NCI-H2227 (cell line): ENCODE measurements at regions not wholly inside any gene's neighbourhood (a gene's known extent, or its start where the extent isn't known, plus 50 kb on each side); places are given as distances from the start of the nearest gene placed in this dataset.
"Not testable (repeated sequence)": the region's sequence is repeated elsewhere in the genome, so short reads cannot be mapped to it uniquely, and the experiment has no call there.

Source experiments
- DNase-seq: peaks from one replicate; lab custom pipeline; 2025; ENCODE audit not compliant: unreplicated experiment; lab: John Stamatoyannopoulos, UW

DNA sequence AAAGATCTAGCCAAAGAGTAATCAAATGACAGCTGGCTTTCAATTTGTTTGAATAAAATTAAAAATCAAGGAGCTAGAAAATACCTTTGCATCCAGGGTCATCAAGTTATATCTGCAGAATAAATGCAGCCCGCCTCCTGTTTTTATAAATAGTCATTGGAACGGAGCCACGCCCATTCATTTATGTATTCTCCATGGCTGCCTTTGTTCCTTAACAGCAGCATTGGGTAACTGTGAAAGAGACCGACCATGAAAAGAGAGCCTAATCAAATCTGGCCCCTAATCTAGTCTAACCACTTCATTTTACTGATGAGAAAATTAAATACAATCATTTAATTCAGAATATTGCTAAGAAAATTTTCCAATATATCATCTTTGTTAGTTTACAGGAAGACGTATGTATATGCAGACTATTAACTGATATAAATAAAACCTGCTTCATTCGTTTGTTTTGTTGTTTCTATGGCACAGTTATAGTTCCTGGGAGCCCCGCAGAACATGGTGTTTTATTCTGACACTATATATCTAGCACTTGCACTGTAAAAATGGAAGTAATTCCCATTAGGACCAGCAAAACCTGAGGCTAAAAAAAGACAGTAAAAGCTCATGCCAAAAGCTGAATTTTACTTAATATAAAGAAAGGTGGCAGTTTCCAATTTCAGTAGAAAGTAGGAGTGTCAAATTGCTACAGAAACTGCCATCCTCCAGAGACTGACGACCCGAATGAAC, 111.8 kb upstream of the PALMD start:
- no peak for DNase-seq

DNA sequence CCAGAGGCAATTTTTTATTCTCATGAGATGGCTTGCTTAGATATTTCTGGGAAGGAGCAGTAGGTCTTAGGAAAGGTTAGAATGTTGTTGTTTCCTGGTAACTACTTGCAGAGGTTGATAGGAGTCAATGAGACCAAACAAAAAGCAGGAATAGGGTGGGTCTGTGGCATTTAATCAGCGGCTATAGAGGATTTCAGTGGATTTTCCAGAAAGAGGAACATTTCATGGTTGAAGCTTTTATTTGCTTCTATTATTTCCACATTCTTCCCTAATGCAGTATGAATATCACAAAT, 111.3 kb upstream of the PALMD start:
- no peak for DNase-seq

DNA sequence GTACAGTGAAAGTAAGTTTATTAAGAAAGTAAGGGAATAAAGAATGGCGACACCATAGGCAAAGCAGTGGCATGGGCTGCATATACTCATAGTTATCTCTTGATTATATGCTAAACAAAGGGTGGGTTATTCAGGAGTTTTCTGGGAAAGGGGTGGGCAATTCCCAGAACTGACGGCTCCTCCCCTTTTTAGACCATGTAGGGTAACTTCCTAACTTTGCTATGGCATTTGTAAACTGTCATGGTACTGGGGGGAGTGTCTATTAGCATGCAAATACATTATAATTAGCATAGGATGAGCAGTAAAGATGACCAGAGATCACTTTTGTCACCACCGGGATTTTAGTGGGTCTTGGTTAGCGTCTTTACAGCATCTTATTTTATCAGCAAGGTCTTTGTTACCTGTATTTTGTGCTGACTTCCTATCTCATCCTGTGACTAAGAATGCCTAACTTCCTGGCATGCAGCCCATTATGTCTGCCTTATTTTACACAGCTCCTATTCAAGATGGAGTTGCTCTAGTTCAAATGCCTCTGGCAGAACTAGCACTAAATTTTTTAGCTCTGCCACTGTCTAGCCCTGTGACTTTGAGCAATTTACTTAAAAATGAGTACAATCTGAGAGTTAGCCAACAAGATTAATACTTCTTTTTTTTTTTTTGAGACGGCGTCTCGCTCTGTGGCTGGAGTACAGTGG, 110.3 kb upstream of the PALMD start:
- DNase-seq: no peak

DNA sequence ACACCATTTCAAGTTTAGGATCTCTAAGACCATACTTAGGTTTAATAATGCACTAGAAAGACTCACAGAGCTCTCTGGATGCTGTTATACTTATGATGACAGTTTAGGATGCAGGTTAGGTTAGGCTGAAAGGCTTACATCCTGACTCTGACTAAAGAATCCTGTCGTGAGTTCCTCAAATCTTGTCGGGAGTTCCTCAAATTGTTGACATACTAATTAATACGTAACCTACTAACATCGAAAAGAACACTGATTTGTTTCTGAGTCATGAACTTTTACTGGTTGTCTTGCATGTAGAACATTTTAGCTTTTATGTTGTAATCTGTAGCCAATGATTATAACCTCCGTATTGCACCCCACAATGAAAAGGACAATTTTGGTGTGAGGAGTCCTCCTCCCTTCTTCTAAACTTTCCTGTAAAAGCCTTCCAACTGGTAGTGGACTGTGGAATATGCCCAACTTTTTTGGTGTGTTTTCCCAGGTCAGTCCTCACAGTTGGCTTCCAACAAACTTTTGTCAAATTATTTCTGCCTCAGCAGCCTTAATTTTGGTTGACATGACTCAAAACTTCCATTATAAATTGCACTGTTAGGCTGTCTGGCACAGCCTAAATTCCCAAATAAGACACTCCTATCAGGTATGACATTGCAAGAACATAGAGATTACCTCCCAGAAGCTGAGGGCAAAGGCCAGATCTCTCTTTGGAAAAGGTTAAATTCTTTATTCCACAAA, 107.9 kb upstream of the PALMD start:
- no peak for DNase-seq

DNA sequence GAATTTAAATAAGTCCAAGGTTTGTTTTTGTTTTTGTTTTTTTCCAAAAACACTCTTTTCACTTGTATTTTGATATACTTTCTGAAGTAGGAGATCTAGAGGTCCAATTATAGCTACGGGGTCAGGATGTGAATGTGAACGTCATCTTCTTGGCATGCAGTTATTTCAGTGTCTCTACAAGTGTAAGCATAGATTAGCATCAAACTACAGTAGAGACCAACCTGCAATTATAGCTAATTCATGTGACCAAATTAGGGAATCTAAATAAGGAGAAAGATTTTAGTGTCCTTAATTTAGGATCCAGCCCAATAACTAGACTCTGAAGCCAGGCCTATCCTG, 107.3 kb upstream of the PALMD start:
- no peak for DNase-seq

DNA sequence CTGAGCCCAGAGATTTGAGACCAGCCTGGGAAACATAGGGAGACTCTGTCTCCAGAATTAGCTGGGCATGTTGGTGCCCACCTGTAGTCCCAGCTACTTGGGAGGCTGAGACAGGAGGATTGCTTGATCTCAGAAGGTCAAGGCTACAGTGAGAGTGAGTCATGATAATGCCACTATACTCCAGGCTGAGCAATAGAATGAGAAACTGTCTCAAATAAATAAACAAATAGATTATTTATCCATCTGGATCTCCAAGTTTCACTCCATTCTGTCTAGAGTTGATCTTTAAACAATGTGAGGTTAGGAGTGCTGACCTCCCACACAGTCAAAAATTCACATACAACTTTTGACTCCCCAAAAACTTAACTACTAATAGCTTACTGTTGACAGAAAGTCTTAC, 106.8 kb upstream of the PALMD start:
- no peak for DNase-seq

DNA sequence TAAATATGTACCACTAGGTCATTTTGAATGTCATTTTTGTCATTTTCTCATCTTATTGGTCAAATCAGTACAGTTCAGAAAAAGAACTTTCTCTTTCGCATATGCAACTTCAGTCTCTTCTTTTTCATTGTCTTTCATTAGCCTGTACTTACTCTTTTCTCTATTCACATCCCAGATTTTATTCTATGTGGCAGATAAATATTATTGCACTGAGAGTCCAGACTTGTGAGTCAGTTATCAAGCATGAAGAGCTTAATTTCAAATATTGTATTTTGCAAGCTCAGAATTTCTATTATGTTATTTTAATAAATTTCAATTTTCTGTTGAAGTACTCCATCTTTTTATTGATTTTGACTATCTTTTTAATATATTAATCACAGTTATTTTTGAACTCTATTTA, 105.2 kb upstream of the PALMD start:
- DNase-seq: no peak

DNA sequence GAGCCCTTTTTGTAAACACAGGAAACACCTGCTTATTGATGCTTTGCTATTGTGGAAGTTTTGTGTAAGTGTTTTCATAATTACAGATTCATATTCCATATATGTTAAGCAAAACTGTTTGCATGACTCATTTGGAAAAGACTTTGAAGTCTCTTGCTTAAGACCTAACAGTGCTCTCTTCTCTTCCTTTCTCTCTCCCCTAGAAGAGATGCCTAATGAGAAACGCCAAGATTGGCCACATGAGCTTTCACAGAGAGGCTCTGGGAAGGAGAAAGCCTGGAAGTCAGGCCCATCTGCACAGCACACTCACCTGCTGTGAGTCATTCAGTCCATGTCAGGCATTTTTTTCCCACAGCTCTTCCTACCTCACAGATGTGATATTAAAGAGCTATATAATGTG, 101.6 kb upstream of the PALMD start:
- no peak for DNase-seq

DNA sequence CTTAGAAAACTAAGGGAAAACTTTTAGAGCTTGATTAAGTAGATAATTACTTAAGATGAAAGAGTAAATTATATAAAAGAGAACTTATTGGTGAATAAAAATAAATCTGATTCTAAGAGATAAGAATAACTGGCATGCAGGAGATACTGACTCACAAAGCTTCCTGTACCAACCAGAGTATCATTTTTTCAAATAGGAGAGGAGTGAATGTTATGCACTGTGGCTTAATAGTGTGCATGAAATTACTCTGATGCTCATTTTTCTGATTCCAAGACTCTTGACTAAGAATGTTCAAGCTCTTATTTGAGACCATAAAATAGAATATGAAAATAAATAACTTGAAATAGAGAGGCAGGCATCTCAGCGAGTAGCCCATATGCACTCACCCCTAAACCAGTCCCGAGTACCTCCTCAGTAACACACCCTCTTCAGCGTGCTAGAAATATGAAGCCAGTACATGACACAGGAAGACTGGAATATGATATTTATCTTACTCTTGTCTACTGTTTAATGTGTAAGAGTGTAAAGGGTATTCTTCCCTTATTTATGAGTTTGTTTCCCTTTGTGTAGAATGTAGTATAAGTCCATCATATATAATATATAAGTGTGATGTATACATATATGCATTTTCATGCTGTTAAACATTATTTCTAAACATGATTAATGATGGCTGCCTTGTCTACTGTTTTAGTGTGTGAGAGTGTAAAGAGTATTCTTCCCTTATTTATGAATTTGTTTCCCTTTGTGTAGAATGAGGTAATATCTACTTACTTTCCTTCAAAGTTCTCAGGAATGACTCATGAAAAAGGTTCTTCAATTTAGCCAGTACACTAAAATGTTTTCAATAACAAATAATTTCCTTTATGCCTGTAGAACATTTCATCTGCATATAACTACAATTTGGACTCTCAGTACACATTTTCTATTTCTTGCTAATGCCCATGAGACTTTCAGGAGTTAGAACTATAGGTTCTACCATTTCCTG, 99.2 kb upstream of the PALMD start:
- DNase-seq: no peak

DNA sequence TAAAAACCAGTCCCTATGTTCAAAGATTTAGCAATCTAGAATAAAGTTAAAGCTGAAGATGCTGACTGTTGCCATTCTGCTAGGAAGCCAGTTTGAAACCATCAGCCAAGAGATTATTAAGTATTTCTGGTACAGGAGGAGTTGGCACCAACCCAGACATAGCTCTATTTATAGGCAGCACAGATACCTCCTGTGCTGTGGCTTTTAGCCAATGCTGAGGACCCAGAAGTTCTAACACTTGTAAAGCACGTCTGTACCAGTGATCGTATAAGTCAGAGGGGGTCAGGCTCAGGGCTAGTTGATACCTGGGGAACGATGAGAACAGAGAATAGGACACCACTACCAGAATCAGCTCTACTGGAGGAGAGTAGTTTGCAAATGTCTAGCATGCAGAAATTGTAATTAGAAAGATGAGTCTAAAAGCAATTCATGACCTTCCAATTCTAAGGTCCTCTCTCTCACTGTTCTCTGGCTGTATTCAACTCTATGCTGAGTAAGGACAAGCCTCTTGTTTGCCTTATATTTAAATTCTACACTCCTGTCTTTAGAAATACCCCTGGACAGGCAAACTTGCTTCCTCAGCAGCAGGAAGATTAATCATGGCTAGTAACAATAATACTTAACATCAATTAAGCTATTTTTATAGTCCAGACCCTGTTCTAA, 96.8 kb upstream of the PALMD start:
- no peak for DNase-seq

DNA sequence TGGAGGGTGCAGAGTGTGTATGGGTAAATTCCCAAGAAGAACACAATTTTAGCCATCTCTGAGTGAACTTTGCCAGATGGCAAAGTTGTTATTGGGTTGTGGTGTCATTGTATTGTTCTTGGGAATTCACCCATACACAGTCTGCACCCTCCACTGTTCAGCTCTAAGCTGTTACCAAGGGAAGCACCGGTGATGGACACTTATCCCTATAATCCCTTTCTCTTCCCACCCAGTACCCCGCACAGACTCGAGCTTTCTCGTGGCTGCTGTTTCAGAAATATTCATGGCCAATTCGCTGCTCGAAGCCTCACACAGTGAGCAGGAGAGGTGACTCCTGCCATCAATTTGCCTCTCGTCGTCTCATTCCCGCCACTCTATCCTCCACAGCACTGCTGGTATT, 95.7 kb upstream of the PALMD start:
- no peak for DNase-seq

DNA sequence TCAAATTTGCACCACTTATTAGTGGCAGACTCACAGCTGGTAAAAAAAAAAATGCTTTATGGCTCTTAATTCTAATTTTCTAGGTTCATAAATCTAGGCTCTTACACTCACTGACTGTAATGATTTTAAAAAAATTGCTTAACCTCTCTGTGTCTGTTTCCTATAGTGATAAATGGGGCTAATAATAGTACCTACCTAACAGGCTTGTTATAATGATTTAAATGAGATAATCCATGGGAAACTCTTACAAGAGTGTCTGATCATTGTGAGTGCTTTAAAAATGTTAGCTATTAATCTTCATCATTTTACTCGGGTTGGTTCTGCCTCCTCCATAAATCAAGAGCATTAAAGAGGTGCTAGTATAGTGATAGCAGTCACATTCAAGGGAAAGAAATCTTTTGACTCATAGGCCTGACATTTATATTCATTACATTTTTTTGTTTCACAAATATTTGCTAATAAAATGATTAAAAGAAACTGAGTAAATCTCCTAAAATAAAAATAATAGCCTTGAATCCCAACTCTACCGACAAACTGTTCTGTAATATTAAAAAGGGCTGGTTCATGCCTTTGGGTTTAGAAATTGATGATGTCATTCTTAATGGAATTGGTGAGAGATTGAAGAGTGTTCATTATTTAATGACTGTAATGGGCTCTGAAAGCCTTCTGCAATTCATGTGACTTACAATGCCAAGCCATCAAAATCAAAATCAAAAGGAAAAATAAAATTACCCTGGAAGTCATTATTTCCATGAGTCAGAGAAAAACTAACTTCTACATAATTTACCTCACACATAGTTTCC, 93.9 kb upstream of the PALMD start:
- no peak for DNase-seq

DNA sequence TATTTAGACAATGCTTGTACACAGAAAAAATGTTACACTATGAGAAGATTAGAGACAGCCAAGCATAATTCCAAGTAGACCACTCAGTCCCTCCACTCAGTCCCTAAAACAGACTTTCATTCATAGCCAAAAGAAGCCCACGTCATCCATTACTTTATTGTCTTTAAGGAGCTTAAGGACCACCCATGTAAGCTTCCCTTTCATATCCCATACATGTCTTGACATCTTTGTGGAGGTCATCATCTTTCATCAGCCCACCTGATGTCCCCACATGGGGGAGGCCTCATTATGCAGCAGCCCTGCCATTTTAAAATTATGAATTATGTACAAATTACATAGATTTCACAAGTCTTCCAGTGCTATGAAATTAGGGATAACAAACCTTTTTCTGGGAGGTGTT, 92.6 kb upstream of the PALMD start:
- DNase-seq: no peak

DNA sequence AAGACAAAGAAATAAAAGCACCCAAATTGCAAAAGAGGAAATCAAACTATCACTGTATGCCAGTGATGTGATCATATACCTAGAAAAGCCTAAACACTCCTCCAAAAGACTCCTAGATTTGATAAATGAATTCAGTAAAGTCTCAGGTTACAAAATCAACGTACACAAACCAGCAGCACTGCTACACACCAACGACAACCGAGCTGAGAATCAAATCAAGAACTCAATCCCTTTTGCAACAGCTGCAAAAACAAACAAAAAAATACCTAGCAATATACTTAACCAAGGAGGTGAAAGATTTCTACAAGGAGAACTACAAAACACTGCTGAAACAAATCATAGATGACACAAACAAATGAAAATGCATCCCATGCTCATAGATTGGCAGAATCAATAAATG, 92.1 kb upstream of the PALMD start:
- DNase-seq: not testable (repeated sequence)

DNA sequence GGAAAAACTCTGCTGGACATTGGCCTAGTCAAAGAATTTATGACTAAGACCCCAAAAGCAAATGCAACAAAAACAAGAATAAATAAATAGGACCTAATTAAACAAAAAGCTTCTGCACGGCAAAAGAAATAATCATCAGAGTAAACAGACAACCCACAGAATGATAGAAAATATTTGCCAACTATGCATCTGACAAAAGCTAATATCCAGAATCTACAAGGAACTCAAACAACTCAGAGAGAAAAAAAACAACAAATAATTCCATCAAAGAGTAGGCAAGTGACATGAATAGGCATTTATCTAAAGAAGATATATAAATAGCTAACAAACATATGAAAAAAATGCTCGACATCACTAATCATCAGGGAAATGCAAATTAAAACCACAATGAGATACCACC, 91.2 kb upstream of the PALMD start:
- DNase-seq: no peak

DNA sequence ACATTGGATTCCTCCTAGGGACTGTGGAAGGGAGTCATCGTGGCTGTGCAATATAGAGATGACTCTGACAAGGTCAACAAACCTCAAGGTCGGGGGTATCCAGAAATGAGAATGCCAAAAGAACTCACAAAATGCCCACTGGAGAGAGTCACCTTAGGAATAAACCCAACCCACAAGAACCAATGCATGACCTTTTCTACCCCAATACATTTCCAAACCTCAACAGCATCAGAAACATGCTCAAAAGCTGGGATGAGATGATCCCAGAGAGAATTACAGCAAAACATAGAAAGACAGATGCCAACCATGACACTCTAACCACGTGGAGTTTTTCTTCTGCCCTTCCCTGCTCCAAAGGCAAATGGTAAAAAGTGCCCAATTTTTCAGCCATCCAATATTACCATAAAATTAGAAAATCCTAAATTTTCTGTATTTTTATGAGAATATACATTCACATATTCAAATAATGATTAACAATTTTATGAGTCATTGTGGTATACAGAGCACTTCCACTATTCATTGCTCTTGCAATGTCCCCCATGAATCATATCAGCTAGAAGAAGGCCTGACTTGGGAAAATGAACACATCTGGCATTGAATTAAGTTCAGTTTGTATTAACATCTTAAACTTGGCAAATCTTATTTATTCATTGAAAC, 88.2 kb upstream of the PALMD start:
- DNase-seq: no peak

DNA sequence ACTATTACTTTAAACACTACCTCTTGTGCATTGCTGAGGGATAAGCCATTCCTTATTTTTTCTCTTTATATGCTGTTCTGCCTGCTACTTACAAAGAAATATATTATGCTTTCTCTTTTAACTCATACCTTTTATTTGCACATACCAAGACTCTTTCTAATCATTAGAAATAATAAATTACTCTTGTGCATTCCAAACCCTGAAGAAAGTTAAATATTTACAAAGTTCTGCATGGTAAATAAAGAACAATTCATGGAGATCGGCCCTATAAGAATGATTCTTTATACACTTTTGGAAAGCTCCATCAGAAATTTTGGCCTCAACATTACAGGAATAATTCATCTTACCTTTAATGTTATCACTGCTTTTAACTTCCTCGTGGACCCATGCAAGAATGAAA, 86.7 kb upstream of the PALMD start:
- no peak for DNase-seq

DNA sequence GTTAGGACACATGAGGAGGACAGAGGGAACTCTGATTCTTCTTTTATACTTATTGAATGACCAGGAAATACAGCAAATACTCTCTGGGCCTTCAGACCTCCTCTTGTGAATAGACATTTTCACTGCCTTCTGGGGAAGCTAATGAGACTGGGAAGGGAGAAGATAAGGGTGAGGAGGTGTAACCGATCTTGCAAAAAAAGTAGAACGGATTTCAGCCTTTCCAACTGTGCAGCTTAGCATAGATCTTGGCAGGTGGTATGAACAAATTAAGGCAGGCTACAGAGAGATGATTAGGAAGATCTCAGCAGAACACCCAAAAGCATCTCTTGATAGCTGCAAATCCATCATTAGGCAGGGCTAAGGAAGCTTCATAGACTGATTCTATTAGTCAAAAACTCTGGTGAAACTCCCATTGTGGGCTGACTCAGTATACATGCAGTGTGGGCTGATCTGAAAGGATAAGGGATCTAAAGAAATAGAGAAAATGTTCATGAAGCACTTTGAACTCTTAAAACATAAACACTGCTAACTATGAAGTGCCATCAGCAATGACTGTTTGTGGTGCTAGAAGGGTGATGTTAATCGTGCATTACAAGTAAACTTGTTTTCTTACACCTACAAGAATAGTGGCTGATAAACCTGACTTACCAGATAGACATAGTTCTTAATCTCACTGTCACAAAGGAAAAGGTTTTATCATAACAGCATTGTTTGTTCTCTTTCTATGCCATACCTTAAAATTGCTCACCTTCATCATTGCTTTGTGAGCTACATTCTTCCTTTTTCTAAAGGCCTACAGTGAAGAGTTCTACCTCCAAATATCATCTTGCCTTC, 85.5 kb upstream of the PALMD start:
- DNase-seq: no peak

DNA sequence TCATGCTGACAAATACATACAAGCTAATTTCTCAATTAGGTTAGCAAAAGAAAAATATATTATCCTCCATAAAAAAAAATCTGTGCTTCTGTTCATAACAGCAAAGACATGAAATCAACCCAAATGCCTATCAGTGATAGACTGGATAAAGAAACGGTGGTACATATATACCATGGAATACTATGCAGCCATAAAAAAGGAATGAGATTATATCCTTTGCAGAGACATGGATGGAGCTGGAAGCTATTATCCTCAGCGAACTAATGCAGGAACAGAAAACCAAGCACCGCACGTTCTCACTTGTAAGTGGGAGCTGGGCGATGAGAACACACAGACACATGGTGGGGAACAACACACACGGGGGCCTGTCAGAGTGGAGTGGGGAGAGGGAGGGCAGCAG, 84.0 kb upstream of the PALMD start:
- no peak for DNase-seq
